Vagina (tissue), 2 donors: ENCODE measurements at regions not wholly inside any gene's neighbourhood (a gene's known extent, or its start where the extent isn't known, plus 50 kb on each side); places are given as distances from the start of the nearest gene placed in this dataset.

ENCODE experiments used
- CTCF ChIP-seq, 3 experiments: fragments of 450-650 bp in 2 of 3; fragments of 200-600 bp in 1 of 3; sonication (generic) in 1 of 3; IDR thresholded peaks; one replicate each; pipeline ENCODE4 v1.5.1; 2017 to 2019; ENCODE audit warnings: antibody characterized with exemption in 3 of 3, mild to moderate bottlenecking in 2 of 3, moderate library complexity in 2 of 3
- POLR2A ChIP-seq, 2 donors: fragments of 450-650 bp; IDR thresholded peaks; one replicate each; pipeline ENCODE4 v1.6.1; 2017; ENCODE audit warnings: antibody characterized with exemption in 2 of 2, mild to moderate bottlenecking in 2 of 2, moderate library complexity in 2 of 2

- no peak for TF ChIP-seq CTCF (IDR thresholded peaks at IDR 0.05)
- TF ChIP-seq POLR2A (IDR thresholded peaks at IDR 0.05), result no peak
Observed at GRCh38 chr12:41850046-41850445, 294.6 kb downstream of the GXYLT1 start.
